DND-41 (cell line): ENCODE measurements at regions not wholly inside any gene's neighbourhood (a gene's known extent, or its start where the extent isn't known, plus 50 kb on each side); places are given as distances from the start of the nearest gene placed in this dataset.

Experiments
- ATAC-seq: fragments of 200-7000 bp; cut with Tn5 transposase; 3 replicates; pipeline ENCODE4 v1.9.1; 2021; ENCODE audit warnings: low read depth; ENCODE audit not compliant: insufficient read depth
- DNase-seq: peaks from one replicate; pipeline ENCODE4 v3.0.0-alpha.2; 2020
- H2AFZ ChIP-seq: 2 replicates; pipeline ENCODE4 v1.6.0; 2012; ENCODE audit warnings: low read depth, low read length
- H3K27ac ChIP-seq: 2 replicates; pipeline ENCODE4 v1.5.1; 2012; ENCODE audit warnings: low read length, inconsistent platforms
- H3K27me3 ChIP-seq: fragments of 200-600 bp; sonication (generic); 2 replicates; pipeline ENCODE4 v1.6.0; 2012; ENCODE audit warnings: low read length, mild to moderate bottlenecking, inconsistent platforms; ENCODE audit not compliant: insufficient read depth, poor library complexity
- H3K36me3 ChIP-seq: 2 replicates; pipeline ENCODE4 v1.5.1; 2012; ENCODE audit warnings: low read length, inconsistent platforms; ENCODE audit not compliant: insufficient read depth
- H3K4me1 ChIP-seq: 2 replicates; pipeline ENCODE4 v1.5.1; 2012; ENCODE audit warnings: mild to moderate bottlenecking, low read length; ENCODE audit not compliant: insufficient read depth
- H3K4me2 ChIP-seq: 2 replicates; pipeline ENCODE4 v1.6.0; 2012; ENCODE audit warnings: mild to moderate bottlenecking, moderate library complexity, low read length, inconsistent platforms; ENCODE audit not compliant: insufficient read depth
- H3K4me3 ChIP-seq, 2 experiments: fragments of 200-600 bp in 1 of 2; shearing (Covaris generic) in 1 of 2; 2 replicates each; pipeline ENCODE4 v1.5.1; 2012 to 2016; ENCODE audit warnings: inconsistent platforms in 2 of 2, low read length in 2 of 2, mild to moderate bottlenecking in 2 of 2, low read depth in 1 of 2, moderate library complexity in 1 of 2
- H3K79me2 ChIP-seq: 2 replicates; pipeline ENCODE4 v1.6.0; 2012; ENCODE audit warnings: low read length, inconsistent platforms; ENCODE audit not compliant: insufficient read depth
- H3K9ac ChIP-seq: 2 replicates; pipeline ENCODE4 v1.6.0; 2012; ENCODE audit warnings: low read depth, mild to moderate bottlenecking, inconsistent platforms, low read length, moderate library complexity
- H3K9me3 ChIP-seq: 2 replicates; pipeline ENCODE4 v1.5.1; 2012; ENCODE audit warnings: low read length, moderate library complexity, mild to moderate bottlenecking, inconsistent platforms; ENCODE audit not compliant: insufficient read depth, severe bottlenecking
- H4K20me1 ChIP-seq: 2 replicates; pipeline ENCODE4 v1.6.0; 2012; ENCODE audit warnings: low read length; ENCODE audit not compliant: insufficient read depth
- EZH2 ChIP-seq: IDR thresholded peaks from 3 replicates; pipeline ENCODE4 v1.6.1; 2012; ENCODE audit warnings: borderline replicate concordance, low read depth, mild to moderate bottlenecking, moderate library complexity, low read length, inconsistent platforms; ENCODE audit not compliant: severe bottlenecking
- TF ChIP-seq, protein P1 (sequence below): IDR thresholded peaks from 2 replicates; pipeline ENCODE4 v1.5.1; 2012; ENCODE audit warnings: borderline replicate concordance, low read length, moderate library complexity, mild to moderate bottlenecking; ENCODE audit not compliant: poor library complexity, severe bottlenecking; ENCODE audit errors: extremely low read depth

DNA sequence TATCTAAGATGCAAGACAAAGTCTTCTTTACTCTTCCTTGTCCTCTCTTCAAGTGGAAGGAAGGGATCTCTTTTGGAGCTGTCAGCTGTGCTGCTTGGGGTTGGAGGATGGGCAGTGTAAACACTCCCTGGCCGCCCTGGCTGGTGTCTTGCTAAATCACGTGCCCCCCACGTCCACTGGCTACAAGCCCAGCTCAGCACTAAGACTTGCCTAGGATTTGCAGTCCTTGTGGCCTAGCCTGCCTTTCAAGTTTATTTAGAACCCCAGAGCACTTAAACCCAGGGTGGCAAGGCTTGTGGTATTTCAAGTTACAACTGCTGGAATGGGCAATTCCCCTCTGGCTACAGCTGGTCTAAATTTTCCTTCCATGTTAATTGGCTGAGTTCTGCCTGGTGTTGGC, 272.4 kb upstream of the MYO3A start:
- Histone ChIP-seq H3K4me1 (no peaks in the 10 kb centered on the region), H2AFZ (no peak overlapping the region), H3K79me2 (no peaks in the 10 kb centered on the region), H3K4me2 (no peak overlapping the region), H3K27me3 (no peaks in the 10 kb centered on the region), H3K4me3 (no peak overlapping the region), H3K27ac (no peak overlapping the region), H3K9ac (no peak overlapping the region), H4K20me1 (no peaks in the 10 kb centered on the region), H3K36me3 (no peaks in the 10 kb centered on the region), H3K9me3 (no peaks in the 10 kb centered on the region)
- TF ChIP-seq EZH2 = no peak
- TF ChIP-seq, protein P1, sequence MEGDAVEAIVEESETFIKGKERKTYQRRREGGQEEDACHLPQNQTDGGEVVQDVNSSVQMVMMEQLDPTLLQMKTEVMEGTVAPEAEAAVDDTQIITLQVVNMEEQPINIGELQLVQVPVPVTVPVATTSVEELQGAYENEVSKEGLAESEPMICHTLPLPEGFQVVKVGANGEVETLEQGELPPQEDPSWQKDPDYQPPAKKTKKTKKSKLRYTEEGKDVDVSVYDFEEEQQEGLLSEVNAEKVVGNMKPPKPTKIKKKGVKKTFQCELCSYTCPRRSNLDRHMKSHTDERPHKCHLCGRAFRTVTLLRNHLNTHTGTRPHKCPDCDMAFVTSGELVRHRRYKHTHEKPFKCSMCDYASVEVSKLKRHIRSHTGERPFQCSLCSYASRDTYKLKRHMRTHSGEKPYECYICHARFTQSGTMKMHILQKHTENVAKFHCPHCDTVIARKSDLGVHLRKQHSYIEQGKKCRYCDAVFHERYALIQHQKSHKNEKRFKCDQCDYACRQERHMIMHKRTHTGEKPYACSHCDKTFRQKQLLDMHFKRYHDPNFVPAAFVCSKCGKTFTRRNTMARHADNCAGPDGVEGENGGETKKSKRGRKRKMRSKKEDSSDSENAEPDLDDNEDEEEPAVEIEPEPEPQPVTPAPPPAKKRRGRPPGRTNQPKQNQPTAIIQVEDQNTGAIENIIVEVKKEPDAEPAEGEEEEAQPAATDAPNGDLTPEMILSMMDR = no peak
- ATAC-seq (no peak), DNase-seq (no peak)

- DNase-seq = no peak
- H4K20me1 ChIP-seq = no peaks in the 10 kb centered on the region
- H3K27ac ChIP-seq = no peak overlapping the region
- no peak overlapping the region for H3K4me3 ChIP-seq
- H3K9ac ChIP-seq = no peak overlapping the region
- H3K4me1 ChIP-seq = no peaks in the 10 kb centered on the region
- no peak for ATAC-seq
- TF ChIP-seq, protein P1 = no peak
- TF ChIP-seq EZH2 = no peak
- no peaks in the 10 kb centered on the region for H3K79me2 ChIP-seq
- no peak overlapping the region for H2AFZ ChIP-seq
- H3K9me3 ChIP-seq = no peaks in the 10 kb centered on the region
- no peak overlapping the region for H3K4me2 ChIP-seq
- H3K27me3 ChIP-seq = no peaks in the 10 kb centered on the region
- no peaks in the 10 kb centered on the region for H3K36me3 ChIP-seq
These were observed 267.8 kb upstream of the MYO3A start for GRCh38 chr10:25666276-25666675.

DNA sequence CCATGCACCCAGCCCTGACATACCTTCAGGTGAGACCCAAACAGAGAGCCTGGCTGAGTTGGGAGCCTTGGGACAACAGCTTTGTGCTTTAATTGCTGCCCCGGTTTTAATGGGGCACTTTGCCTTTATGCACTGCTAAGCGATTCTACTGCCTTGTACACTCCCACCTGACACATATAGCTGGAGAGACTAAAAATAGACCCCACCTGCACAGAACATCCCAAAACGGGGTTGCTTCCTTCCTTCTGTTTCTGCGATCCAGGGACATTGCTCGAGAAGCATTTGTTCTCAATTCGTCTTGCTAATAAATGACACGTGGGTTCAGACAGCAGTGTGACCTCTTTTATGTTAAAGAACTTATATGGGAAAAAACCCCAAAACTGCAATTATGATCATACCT, 258.8 kb upstream of the MYO3A start:
- H3K27ac ChIP-seq = no peak overlapping the region
- ATAC-seq = no peak
- H3K4me2 ChIP-seq = no peak overlapping the region
- H4K20me1 ChIP-seq = no peaks in the 10 kb centered on the region
- H3K4me1 ChIP-seq = no peaks in the 10 kb centered on the region
- no peak overlapping the region for H3K9ac ChIP-seq
- no peaks in the 10 kb centered on the region for H3K27me3 ChIP-seq
- H3K9me3 ChIP-seq = no peaks in the 10 kb centered on the region
- no peaks in the 10 kb centered on the region for H3K79me2 ChIP-seq
- TF ChIP-seq, protein P1 = no peak
- TF ChIP-seq EZH2 = no peak
- H3K4me3 ChIP-seq = no peak overlapping the region
- DNase-seq = no peak
- no peaks in the 10 kb centered on the region for H3K36me3 ChIP-seq
- no peak overlapping the region for H2AFZ ChIP-seq

DNA sequence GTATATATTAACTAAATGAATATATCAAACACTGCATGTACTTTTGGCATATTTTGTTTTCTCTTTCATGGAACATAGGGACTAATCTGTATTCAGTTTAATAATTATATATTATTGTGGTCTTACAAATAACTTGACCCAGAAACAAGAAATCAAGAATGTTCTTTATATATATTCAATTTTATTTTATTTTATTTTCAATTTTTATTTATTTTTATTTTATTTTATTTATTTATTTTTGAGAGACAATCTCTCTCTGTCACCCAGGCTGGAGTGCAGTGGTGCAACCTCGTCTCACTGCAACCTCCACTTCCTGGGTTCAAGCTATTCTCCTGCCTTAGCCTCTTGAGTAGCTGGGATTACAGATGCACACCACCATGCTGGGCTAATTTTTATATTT, 258.4 kb upstream of the MYO3A start:
- Histone ChIP-seq H3K27ac (no peak overlapping the region), H2AFZ (no peak overlapping the region), H3K4me1 (no peaks in the 10 kb centered on the region), H3K4me2 (no peak overlapping the region), H3K36me3 (no peaks in the 10 kb centered on the region), H3K27me3 (no peaks in the 10 kb centered on the region), H3K79me2 (no peaks in the 10 kb centered on the region), H3K9ac (no peak overlapping the region), H3K9me3 (no peaks in the 10 kb centered on the region), H3K4me3 (no peak overlapping the region), H4K20me1 (no peaks in the 10 kb centered on the region)
- no peak for TF ChIP-seq EZH2
- TF ChIP-seq, protein P1 = no peak
- ATAC-seq (no peak), DNase-seq (no peak)
